HG03439 (cell line): ENCODE measurements at regions not wholly inside any gene's neighbourhood (a gene's known extent, or its start where the extent isn't known, plus 50 kb on each side); places are given as distances from the start of the nearest gene placed in this dataset.

Experiments
- ATAC-seq: cut with Tn5 transposase; IDR thresholded peaks from one replicate; pipeline ENCODE4 v1.9.1; 2021; ENCODE audit warnings: mild to moderate bottlenecking, moderate library complexity; ENCODE audit not compliant: unreplicated experiment

DNA sequence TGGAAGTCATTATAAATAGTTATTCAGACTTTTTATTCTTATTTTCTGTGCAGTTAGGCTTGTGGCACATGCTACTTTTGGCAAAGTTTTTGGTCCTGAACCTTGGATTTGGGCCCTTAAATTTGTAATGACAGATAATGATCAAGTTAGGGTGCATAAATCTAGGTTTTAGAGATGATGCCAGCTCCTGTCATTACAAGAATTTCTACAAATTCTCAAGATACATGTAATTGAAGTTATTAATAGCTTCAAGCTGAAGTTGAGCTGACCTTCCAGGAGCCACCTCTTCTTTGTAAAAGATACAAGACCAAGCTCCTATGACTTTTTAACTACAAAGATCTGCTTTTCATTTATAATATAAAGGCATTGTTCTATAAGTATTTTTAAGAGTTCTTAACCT lies 255.6 kb upstream of the UGT8 start:
- ATAC-seq = no peak

DNA sequence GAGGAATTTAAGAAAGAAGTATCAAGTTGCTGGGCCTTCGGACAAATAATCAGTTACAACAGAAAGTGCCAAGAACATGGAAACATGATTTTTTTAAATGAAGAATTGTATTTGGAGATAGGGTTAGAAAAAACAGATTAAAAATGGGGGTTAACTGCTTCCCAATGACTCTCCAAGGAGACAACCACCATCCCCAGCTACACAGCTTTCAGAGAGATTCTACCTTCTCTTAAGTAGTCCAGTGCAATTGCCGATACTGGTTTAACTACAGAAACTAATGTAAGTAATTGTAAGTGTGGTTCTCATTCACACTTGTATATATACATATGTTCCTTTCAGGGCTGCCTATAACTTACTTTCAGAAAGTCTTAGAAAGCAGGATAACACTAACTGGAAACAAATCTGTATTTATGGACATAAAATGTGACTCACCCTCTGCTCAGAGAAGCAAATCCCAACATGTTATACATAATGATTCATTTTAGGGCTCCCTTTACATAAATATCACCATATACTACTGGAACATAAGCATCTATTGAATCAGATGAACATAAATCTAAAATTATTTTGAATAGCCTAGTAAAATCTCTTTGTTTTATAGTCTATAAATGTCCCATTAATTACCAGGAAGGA lies 248.9 kb upstream of the UGT8 start:
- no peak for ATAC-seq

DNA sequence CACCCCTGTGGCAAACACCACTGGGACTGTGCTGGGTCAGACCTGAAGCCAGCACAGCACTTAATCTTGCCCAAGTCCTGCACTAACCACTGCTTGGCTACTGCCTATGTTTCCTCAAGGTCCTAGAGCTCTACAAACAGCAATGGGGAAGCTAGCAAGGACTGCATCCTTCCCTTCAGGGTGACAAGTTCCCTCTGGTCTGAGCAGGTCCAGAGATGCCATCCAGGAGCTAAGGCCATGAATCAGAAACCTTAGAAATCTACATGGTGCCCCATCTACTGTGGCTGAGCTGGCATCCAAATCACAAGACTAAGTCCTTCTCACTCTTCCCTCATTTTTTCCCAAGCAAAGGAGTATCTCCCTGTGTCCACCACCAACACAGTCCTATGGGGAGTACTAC lies 239.7 kb upstream of the UGT8 start:
- ATAC-seq = no peak

DNA sequence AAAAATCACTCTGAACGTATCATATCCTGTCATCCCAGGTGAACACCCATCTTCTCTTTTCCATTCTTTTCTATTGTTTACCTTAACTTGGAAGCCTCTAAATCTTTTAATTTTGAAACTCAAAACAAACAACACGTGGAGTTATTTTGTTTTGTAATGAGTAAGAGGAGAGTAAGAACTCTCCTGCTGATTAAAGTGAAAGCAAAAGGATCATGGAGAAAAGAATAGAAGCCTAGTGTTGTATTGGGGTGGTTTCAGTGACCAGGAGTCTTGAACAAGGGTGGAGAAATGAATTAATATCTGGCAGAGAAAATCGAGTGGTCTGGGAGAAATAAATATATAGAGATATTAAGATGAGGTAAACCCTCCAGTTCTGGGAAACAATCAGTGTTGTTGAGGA lies 237.4 kb upstream of the UGT8 start:
- ATAC-seq = no peak

DNA sequence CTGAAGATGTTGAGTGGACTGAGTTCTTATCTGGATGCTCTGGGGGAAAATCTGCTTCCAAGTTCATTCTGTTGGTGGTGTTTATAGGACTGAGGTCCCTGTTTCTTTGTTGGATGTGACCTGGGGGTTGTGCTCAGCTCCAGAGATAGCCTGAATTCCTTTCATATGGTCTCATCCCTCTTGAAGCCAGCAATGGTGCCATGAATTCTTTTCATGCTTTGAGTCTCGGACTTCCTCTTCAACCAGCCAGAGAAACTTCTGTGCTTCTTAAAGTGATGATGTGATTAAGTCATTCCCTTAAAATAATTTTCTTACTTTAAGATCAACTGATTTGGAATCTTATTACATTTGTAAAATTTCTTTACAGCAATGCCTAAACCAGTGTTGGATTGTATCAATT lies 233.8 kb upstream of the UGT8 start:
- no peak for ATAC-seq

DNA sequence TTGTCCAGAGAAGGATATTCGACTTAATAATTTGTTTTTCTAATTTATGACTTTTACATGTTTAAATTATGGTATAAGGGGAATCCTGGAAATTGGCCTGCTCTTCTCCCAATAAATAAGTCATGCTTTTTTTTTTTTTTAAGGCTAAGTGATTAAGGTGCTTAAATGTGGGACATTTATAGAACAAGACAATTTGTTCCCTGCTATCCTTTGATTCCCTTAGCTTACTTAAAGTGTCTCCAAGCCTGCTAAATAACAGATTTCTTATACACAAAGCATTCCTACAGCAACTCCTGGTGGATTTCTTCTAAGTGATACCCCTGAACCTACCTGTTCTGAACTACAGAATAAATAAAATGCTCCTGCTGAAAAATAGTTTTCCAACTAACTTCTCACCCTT lies 233.0 kb upstream of the UGT8 start:
- no peak for ATAC-seq

DNA sequence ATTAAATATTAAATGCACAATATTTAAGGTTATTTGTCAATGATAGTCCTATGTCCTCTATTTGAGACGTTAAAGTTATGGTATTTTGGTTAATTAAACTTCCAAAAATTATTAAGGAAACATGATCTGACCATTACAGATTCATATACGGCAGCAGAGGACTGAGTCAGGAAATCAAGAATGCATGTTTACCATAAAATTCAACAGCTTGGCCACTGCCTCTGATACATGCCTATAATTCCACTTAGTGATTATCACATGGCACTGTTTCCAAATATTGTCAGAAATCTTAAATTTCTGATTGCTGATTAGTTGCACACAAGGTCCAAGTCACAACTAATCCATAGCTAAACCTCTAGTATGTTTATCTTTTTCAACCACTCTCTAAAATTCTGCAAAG lies 232.2 kb upstream of the UGT8 start:
- ATAC-seq = no peak

DNA sequence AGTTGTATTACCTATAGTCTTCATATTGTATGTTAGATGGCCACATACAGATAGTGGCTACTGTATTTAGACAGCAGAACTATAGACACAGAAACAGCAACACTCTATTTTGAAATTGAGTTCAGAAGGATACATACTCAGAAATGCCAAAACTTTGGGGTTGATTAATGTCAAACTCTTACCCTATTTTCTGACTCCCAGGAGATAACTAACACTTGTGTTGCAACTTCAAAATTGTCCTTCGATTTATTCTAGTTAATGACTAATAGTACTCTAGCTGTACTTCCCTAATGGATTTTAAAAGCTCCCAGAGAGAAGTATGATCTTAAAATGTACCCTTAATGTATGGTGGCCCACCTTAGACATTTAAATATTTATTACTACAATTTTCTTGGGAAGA lies 229.9 kb upstream of the UGT8 start:
- no peak for ATAC-seq

DNA sequence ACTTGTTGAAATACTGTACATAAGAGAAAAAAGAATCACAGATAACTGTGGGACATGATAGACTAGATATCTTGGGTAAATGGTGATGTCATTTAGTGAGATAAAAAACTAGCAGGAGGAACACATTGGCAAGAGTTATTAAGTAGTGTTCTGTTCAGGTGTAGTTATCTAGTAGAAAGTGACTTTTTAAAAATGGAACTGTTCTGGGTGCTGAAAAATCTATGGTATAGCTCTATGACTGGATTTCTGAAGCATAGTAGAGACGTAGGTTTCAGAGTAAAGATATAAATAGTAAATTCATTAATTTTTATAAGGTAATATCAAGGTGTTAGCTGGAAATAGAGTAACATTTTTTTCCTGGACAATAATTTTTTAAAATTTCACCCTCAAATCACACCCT lies 225.1 kb upstream of the UGT8 start:
- ATAC-seq = no peak

DNA sequence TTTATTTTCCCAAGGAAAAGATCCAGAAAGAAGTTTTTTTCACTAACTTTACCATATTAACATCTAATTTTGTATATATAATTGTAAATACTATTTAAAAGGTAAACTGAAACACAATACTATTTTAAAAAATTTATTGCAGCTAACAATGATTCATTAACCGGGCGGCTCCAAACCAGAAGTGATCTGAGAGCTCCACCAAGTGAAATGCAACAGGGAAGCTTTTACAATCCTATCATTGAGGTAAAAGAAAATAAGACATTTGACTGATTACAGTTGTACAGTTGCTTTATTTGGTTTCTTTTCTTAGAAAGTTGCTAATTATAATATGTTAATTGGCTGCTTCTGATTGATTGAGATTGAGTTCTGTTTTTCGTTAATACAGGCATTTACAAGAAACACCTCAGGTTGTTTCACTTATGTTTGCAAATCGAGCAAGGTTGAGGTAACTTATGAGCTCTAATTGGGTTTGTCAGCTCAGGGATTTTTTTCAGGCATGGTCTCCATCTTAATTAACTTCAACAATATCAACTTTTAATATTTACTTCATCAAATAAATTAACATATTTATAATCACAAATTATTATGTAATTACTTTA lies 220.2 kb upstream of the UGT8 start:
- ATAC-seq = no peak

DNA sequence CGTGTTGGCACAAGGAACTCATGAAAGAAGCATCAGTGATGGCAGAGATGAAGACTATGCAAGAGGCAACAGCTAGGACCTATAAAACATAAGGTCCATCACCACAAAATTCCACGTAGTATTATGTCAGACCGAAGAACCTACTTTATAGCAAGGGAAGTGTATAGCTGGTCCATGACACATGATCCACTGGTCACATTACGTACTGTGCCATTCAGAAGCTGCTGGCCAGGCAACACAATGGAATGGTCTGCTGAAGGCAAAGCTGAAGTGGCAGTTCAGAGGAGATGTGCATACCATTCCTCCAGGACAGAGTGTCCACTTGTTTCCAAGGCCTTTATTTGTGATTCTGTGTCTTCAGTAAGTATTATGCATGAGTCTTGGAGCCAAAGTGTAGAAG lies 215.5 kb upstream of the UGT8 start:
- no peak for ATAC-seq

DNA sequence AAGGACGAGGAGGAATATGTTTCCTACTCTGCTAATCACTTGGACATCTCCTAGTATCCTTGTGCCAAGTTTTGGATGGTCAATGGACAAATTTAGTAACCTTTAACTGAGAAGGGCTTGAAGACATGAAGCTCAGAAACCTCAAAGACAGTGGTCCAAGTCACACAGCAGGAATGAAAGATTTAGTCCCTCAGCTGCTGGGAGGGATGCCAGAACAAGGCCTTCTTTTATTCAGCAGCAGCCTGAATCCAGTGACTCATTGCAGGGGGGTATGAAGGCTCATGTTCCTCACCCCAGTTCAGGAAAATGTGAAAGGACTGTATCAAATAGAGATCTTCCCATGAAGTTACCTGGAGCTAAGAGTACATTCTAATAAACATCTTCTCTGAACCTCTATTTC lies 214.9 kb upstream of the UGT8 start:
- no peak for ATAC-seq

DNA sequence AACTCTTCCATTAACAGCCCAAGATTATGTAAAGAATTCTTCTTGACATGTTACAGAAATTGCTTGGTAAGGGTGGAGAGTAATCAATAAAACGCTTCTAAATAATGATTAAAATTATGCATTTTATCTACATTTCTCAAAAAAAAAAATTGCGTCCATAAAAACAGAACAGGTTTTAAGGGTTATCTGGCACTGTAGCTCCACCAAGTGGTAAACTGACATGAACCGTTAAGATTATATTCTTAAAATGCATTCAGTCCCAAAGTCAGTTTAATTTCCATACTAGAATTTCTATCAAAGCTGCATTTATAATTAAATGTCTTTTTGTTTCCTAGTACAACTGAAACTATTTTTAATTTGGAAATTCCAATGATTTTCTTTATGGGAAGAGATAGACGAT lies 214.0 kb upstream of the UGT8 start:
- no peak for ATAC-seq

DNA sequence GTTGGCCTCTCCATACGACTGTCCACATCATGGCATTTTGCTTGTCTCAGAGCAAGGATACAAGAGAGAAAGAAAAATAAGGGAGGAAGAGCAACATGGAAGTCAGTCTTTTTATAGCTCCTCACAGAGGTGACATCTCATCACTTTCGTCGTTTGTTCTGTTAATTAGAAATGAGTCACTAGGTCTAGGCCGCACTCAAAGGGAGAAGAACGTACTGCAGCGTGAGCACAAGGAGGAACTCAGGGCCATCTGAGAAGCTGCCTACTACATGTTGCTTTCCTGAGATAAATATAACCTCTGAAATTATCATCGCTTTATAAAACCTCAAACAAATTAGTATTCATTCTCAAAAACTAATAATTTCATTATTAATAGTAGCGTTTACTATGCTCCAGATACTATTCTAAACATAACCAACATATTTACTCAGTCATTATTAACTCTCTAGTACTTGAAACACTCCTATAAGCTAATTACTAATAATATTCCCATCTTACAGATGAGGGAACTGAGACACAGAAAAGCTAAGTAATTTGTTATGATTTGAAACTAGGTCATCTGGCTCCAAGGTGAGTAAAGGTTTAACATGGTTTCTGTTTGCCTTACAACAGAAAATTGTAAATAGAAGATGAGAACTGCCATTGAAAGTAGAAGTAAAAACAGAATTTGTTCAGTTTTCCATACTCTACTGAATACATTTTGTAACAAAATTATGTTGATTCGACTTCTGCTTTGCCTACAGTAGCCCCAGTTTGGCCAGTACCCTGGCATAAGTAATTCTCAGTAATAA lies 213.2 kb upstream of the UGT8 start:
- ATAC-seq = peak; percentile 50

DNA sequence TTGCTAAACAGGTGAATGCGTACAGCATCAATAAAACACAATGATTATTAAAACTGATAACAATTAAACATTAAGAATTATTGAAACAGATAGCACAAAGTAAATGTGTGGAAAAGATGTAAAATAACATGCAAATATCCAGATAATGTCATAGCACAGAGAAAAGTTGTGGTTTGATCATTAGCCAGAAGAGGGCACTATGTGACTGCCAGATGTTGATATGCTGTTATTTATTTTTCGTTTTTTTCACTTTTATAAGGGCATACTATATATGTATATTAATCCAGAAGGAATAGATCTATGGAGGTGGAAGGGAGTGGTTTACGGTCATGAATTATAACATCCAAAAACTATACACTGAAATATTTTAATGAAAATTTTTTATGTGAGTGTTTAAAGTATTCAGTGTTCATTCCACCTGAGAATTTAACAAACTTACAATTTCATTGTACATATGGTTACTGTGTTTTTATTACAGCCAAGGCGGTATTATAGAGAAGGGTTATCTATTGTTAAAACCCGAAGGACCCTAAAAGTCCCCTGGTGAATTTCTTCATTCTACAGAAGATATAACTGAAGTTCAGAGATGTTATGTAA lies 211.9 kb upstream of the UGT8 start:
- no peak for ATAC-seq

DNA sequence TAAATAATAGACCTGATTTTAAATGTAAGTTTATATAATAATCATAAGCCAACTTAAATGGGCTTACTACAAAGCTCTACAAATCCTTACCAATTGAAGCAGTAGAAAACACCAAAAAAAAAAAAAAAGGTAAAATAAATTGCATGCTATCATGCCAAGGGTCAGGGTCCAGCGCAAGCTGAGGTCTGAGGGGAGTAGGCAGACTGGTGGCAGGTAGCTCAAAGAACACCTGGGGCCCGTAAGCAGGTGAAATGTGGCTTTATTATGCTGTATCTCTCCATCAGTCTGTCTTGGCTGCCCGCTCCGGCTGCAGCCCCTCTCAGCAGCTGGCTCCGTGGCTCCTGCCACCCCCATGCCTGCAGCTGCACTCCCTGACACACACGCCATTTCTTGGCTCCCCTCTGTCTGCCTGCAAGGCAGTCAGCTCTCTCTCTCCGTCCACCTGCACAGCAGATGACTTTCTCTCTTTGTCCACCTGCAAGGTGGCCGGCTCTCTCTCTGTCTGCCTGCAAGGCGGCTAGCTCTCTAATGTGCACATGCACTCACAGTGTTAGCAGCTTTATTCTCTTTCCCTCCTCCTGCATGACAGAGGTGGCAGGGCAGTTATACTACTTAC lies 209.4 kb upstream of the UGT8 start:
- no peak for ATAC-seq

DNA sequence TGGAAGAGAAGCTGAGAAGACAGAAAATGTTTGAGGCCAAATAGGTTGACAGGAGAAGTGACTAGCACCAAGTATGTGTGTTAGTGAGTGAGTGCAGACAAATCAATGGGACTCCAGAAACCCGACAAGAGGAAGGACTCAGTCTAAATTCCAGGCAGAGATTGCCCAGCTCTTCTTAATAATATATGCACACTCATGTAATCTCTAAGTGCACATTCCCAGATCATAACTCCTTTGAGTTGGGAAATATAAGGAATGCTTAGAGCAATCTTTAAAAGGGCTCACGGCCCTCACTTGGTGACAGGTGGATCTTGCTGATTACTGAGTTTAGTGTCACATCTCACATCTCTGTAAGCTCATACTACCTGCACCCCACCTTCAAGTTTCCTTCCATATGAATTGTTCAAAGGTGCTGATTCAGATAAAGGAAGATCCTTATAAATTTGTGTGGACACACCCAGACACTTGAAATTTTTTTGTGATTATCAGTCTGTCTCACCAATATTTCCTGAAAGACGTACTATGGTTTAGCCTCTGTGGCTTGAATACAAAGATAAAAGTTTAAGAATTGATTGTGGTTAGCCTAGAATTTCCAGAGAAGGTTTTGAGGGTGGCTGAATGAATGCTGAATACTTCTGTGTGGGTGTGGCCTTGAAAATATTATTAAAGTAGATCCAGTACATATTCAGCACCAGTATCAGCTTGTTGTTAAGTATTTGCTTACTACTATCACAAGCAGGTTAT lies 205.1 kb upstream of the UGT8 start:
- ATAC-seq = no peak

DNA sequence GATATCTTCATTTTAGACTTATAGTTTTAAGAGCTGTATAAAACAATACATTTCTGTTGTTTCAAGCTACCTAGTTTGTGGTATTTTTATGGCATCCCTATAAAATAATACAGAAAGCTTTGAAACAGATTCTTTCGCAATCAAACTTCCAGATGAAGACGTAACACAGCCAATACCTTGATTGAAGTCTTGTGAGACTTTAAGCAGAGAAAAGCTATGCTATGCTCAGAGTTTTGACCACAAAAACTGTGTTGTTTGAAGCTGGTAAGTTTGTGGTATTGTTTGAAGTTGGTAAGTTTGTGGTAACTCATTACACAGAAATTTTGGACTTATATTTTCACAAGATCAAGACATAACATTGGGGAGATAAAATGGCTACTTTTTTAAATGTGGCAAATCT lies 201.8 kb upstream of the UGT8 start:
- no peak for ATAC-seq

DNA sequence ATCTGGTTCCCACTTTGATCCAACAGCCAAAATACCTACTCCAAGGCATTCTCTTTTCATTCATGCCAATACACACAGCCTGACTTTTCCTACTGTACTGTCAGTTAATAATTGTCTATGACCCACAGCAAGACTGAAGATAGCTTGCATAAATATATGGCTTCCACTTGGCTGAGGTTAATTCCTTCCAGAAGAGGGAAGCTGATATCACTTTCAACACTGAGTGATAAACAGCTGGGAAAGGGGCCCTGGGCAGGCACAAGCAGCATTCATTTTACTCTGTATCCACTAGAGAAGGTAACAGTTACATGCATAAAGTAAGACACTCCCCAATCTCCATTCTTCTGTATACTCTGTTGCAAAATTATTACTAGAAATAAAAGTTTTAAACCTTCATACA lies 200.2 kb upstream of the UGT8 start:
- no peak for ATAC-seq

DNA sequence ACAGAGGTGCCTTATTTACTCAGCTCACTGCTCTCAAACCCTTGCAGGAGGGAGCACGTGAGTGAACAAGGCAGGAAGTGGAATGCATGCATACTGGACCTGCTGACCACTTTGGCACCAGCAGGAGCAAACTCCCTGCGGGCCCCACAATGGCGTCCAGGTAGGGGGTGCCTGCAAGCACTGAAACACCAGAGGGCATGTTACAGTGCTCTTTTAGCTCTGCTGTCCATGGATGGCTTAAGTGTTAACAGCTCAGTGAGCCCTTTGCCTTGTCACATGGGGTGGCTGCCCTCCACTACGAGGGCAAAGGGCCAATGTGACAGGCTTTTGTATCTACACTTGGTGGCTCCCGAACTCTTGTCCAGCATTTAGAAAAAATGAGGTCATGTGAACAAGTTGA lies 199.5 kb upstream of the UGT8 start:
- ATAC-seq = no peak

DNA sequence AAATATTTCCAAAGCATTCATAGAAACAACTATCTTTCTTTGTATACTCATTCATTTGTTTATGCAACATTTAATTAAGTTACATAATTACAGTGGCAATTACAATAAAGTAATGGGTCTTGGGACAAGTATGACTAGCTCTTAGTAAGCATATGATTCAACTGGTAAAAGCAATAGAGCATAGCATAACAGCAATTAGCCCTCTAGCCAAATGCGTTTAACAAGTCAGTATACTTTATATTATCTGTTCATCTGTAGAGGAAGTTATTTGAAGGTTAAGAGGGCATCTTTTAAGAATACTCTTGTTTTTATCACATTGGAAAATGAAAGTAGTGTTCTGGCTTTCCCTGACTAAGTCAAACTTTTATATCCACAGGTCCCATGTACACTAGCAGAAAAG lies 198.1 kb upstream of the UGT8 start:
- ATAC-seq = no peak
